HS-27A (cell line): ENCODE measurements at regions not wholly inside any gene's neighbourhood (a gene's known extent, or its start where the extent isn't known, plus 50 kb on each side); places are given as distances from the start of the nearest gene placed in this dataset.
"Not testable (repeated sequence)": the region's sequence is repeated elsewhere in the genome, so short reads cannot be mapped to it uniquely, and the experiment has no call there.

Experiments used
- DNase-seq: peaks from one replicate; pipeline ENCODE4 v3.0.0-alpha.2; 2012; ENCODE audit warnings: low read depth, missing footprints

GRCh38 chr3:194019398-194020165 lies 116.4 kb upstream of the HES1 start:
- DNase-seq: no peak

GRCh38 chr3:194022052-194022451 lies 113.9 kb upstream of the HES1 start:
- DNase-seq: no peak

- no peak for DNase-seq
These were observed 113.1 kb upstream of the HES1 start for GRCh38 chr3:194022816-194023215.

GRCh38 chr3:194023501-194024280 lies 112.3 kb upstream of the HES1 start:
- no peak for DNase-seq

DNA sequence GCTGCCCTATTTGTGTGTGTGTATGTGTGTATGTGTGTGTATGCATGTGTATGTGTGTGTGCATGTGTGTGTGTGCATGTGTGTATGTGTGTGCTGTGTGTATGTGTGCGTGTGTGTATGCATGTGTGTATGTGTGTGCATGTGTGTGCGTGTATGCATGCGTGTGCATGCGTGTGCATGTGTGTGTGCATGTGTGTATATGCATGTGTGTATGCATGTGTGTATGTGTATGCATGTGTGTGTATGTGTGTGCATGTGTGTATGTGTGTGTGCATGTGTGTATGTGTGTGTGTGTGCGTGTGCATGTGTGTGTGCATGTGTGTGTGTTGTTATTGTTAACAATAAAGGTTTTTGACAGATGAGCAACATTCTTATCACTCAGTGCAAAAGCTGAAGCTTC lies 110.8 kb upstream of the HES1 start:
- no peak for DNase-seq

- no peak for DNase-seq
These were observed 110.0 kb upstream of the HES1 start for GRCh38 chr3:194025951-194026350.

- DNase-seq: no peak
These were observed 107.4 kb upstream of the HES1 start for GRCh38 chr3:194028434-194029004.

DNA sequence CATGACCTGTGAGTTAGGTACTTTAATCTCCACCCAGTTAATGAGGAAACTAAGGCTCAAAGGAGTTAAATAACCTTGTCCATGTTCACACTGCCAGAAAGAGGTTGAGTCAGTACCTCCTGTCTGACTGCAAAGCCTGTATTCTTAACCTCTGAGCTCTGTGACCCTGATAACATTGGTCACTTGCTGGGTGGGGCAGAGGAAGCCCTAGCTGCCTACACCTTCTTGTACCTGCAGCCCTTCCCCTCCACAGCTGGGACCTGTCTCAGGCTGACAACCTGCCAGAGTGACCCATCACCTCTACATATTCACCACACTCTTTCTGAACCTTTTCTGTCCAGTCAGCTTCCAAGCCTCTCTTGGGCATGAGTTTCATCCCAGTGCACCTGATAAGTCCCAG lies 106.1 kb upstream of the HES1 start:
- DNase-seq: no peak

- DNase-seq: no peak
These were observed 105.6 kb upstream of the HES1 start for GRCh38 chr3:194030372-194030771.

GRCh38 chr3:194031349-194031748 lies 104.6 kb upstream of the HES1 start:
- no peak for DNase-seq

- DNase-seq: no peak
These were observed 103.9 kb upstream of the HES1 start for GRCh38 chr3:194031867-194032635.

DNA sequence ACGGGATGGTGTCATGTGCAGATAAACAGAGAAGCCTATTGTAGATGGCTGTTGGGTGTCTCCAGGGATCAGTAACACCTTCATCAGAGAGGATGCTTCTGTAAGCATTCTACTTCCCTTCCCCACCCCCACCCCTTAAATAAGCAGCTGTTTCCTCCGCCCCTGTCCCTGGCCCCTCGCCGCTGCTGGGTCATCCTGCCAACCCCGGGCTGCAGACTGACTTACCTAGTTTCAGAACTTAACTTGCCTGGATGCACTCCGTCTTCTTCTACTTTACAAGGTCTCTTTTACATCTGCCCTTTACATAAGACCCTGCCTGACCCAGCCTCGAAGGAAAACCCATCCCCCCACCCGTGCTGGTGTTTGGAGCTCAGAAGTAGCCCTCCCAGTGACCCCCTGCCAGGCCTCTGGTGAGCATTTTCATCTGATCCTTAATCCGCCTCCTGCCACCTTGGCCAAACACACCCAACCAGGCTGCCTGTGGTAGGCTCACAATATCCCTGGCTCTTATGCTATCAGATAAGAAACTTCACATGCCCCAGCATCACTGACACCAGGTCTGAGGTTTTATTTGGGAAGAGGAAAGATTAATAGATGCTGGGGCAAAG lies 103.0 kb upstream of the HES1 start:
- no peak for DNase-seq

GRCh38 chr3:194034346-194035336 lies 101.3 kb upstream of the HES1 start:
- DNase-seq: no peak

DNA sequence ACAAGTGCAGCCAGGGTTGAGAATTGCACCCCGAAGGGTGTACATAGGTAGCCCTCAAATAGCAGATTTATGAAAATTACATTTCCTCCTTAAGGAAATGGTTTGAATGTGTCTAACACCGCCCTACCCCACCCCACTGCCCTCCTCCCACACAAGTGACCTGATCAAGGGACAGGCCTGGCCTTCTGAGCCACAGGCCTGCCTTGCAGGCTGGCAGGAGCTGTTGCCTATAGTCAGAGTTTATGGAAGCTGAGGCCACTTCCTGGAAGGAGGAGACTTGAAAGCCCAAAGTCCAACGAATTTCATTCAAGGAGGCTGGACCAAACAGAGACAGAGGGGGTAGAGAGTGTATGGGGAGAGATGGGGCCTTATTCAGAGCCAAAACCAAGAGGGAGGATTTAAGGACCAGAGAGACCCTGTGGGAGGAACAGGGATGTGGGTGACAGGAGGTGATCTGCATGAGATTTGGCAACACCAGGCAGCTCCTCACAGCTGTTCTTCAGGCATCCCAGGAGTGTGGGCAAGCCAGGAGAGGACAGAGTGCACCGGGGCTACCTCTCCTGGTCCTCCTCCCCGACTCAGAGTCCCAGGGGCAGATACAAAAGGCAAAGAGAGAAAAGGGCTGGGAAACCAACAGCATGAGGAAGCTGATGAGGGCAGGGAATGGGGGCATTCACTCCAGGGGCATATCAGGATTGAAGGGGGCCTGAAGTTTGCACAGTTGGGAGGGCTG lies 100.4 kb upstream of the HES1 start:
- DNase-seq: no peak

DNA sequence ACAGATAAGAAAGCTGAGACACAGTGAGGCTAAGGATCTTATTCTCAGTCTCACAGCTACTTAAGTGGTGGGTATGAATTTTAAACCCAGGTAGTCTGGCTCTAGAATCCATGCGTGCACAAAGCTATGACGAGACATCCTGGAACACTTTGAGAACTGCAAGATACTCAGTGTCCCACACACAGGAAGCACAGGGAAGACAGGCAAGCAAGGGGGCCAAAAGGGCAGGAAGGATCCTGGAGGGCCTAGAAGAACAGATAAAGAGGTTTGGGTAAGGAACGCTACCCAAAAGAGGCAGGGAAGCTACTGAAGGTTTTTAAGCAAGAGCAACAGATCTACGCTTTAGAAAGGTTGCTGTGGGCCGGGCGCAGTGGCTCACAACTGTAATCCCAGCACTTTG lies 99.1 kb upstream of the HES1 start:
- DNase-seq: no peak

GRCh38 chr3:194038346-194038745 lies 97.6 kb upstream of the HES1 start:
- not testable (repeated sequence) for DNase-seq

DNA sequence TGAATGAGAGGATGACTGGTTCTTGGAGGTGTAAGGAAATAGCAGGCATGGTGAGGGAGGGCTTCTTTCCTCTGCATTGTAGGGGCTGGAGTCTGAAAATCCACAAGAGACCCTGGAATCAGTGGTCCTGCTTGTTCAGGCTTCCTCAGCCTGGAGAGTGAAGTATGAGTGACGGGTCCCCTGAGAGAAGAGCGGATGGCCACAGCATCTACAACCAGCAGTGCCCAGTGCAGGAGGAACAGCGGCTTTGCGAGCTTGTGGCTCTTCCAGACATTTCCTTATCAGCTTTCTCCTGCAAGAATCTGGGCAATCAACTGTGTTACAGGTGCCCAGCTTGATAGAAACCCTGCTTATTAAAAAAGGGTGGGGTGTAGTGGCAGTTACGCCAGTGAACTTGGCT lies 97.0 kb upstream of the HES1 start:
- no peak for DNase-seq

- no peak for DNase-seq
These were observed 95.3 kb upstream of the HES1 start for GRCh38 chr3:194040516-194041273.

GRCh38 chr3:194042927-194043326 lies 93.0 kb upstream of the HES1 start:
- peak; percentile 12 for DNase-seq
